Caco-2 (cell line): ENCODE measurements at regions not wholly inside any gene's neighbourhood (a gene's known extent, or its start where the extent isn't known, plus 50 kb on each side); places are given as distances from the start of the nearest gene placed in this dataset.
"Not testable (repeated sequence)": the region's sequence is repeated elsewhere in the genome, so short reads cannot be mapped to it uniquely, and the experiment has no call there.

Source experiments
- BruUV-seq: library from RNA; stranded (reverse); fragments of 400-500 nt; replicated peaks from 2 replicates; lab custom pipeline; 2021; lab: Mats Ljungman, UMichigan
- CTCF ChIA-PET: fragments of 300-600 bp; sonication (Branson Sonifier 250); formaldehyde crosslinking; loops from one replicate; lab custom pipeline; 2022; ENCODE audit warnings: antibody characterized with exemption; lab: Charles Lee
- POLR2A ChIA-PET: fragments of 300-600 bp; sonication (Branson Sonifier 250); formaldehyde crosslinking; loops from one replicate; lab custom pipeline; 2022; ENCODE audit warnings: antibody characterized with exemption; lab: Charles Lee
- DNase-seq, 2 experiments: peaks; one replicate each; pipeline versions ENCODE4 v3.0.0 to v3.0.0-alpha.2; 2020 to 2022
- H3K27me3 ChIP-seq: replicated peaks from 2 replicates; pipeline ENCODE4 v1.6.0; 2011; ENCODE audit warnings: low read length; ENCODE audit not compliant: control insufficient read depth, insufficient read depth
- H3K36me3 ChIP-seq: 2 replicates; pipeline ENCODE4 v1.5.1; 2011; ENCODE audit warnings: low read length; ENCODE audit not compliant: control insufficient read depth, insufficient read depth
- H3K4me1 ChIP-seq: fragments of 250-450 bp; sonication (Bioruptor Pico); 2 replicates; pipeline ENCODE4 v1.5.1; 2020; ENCODE audit warnings: mild to moderate bottlenecking
- H3K4me3 ChIP-seq: 2 replicates; pipeline ENCODE4 v1.5.1; 2011; ENCODE audit warnings: low read depth, mild to moderate bottlenecking, control low read depth, low read length
- H3K9me3 ChIP-seq: fragments of 250-450 bp; sonication (Bioruptor Pico); 2 replicates; pipeline ENCODE4 v1.5.1; 2020; ENCODE audit warnings: mild to moderate bottlenecking, moderate library complexity
- H3K27ac Mint-ChIP-seq: one replicate; pipeline ENCODE4 v1.8.0; 2022; ENCODE audit warnings: mixed read lengths; ENCODE audit not compliant: unreplicated experiment
- H3K27me3 Mint-ChIP-seq: one replicate; pipeline ENCODE4 v1.8.0; 2022; ENCODE audit warnings: mixed read lengths; ENCODE audit not compliant: insufficient read depth, unreplicated experiment
- H3K36me3 Mint-ChIP-seq: one replicate; pipeline ENCODE4 v1.8.0; 2022; ENCODE audit warnings: mild to moderate bottlenecking, mixed read lengths; ENCODE audit not compliant: insufficient read depth, unreplicated experiment
- H3K4me1 Mint-ChIP-seq: one replicate; pipeline ENCODE4 v1.8.0; 2022; ENCODE audit warnings: low read depth, mixed read lengths; ENCODE audit not compliant: unreplicated experiment
- H3K4me3 Mint-ChIP-seq: one replicate; pipeline ENCODE4 v1.8.0; 2022; ENCODE audit warnings: mild to moderate bottlenecking, moderate library complexity, mixed read lengths; ENCODE audit not compliant: unreplicated experiment
- H3K9me3 Mint-ChIP-seq: one replicate; pipeline ENCODE4 v1.8.0; 2022; ENCODE audit warnings: mixed read lengths; ENCODE audit not compliant: unreplicated experiment
- CTCF ChIP-seq, 2 experiments: fragments of 200-600 bp in 1 of 2; IDR thresholded peaks; 1 replicate in 1 of 2; 2 replicates in 1 of 2; pipeline versions ENCODE4 v1.5.1 to v1.8.0; 2011 to 2022; ENCODE audit warnings: antibody characterized with exemption in 1 of 2, control low read depth in 1 of 2, inconsistent platforms in 1 of 2, low read depth in 1 of 2, low read length in 1 of 2, mild to moderate bottlenecking in 1 of 2, moderate library complexity in 1 of 2; ENCODE audit not compliant: insufficient read depth in 1 of 2, severe bottlenecking in 1 of 2, unreplicated experiment in 1 of 2
- intact Hi-C: fragments of 100-400 bp; cut with micrococcal nuclease; formaldehyde crosslinking; loops from one replicate; pipeline ENCODE4 v1.10.0; 2022; ENCODE audit not compliant: unreplicated experiment

- no peaks in the 10 kb centered on the region for H3K36me3 ChIP-seq
- DNase-seq: no peak
- POLR2A ChIA-PET: no interaction called here
- BruUV-seq: no TSS peak
- no peak for TF ChIP-seq CTCF (IDR thresholded peaks at IDR 0.05; ENCODE audit: insufficient read depth in 1 of 2, low read depth in 1 of 2, low read length in 1 of 2, severe bottlenecking in 1 of 2, unreplicated experiment in 1 of 2)
- H3K4me1 ChIP-seq: no peaks in the 10 kb centered on the region
- H3K4me1 Mint-ChIP-seq: no peaks in the 10 kb centered on the region
- CTCF ChIA-PET: interaction anchor here (0.7 kb wide), 1 partner anchor 255 kb away, joined by 3 read pairs; no protein-coding TSS in a partner anchor
- peaks cover 3% of the 10 kb centered on the region for H3K27me3 Mint-ChIP-seq
- peaks cover 10% of the 10 kb centered on the region for H3K9me3 Mint-ChIP-seq
- H3K9me3 ChIP-seq: no peaks in the 10 kb centered on the region; the same call in 1 of the 2 replicates
- H3K27me3 ChIP-seq: no peaks in the 10 kb centered on the region
- H3K4me3 Mint-ChIP-seq: no peak overlapping the region
- intact Hi-C loops: no loop called here
- no peaks in the 10 kb centered on the region for H3K36me3 Mint-ChIP-seq
- no peak overlapping the region for H3K27ac Mint-ChIP-seq
- H3K4me3 ChIP-seq: no peak overlapping the region
These were observed 209.7 kb upstream of the AUTS2 start for GRCh38 chr7:69388452-69389137.

- Histone ChIP-seq H3K4me3 (no peak overlapping the region), H3K27me3 (no peaks in the 10 kb centered on the region), H3K4me1 (no peaks in the 10 kb centered on the region), H3K9me3 (no peaks in the 10 kb centered on the region; the same call in 1 of the 2 replicates), H3K36me3 (no peaks in the 10 kb centered on the region)
- Mint-ChIP-seq H3K27ac (no peak overlapping the region), H3K36me3 (no peaks in the 10 kb centered on the region), H3K27me3 (peaks cover 3% of the 10 kb centered on the region), H3K9me3 (peaks cover 10% of the 10 kb centered on the region), H3K4me1 (no peaks in the 10 kb centered on the region), H3K4me3 (no peak overlapping the region)
- POLR2A ChIA-PET: no interaction called here
- intact Hi-C loops: no loop called here
- no TSS peak for BruUV-seq
- no peak for TF ChIP-seq CTCF (IDR thresholded peaks at IDR 0.05; ENCODE audit: insufficient read depth in 1 of 2, low read depth in 1 of 2, low read length in 1 of 2, severe bottlenecking in 1 of 2, unreplicated experiment in 1 of 2)
- CTCF ChIA-PET: interaction anchor here (0.7 kb wide), 1 partner anchor 254 kb away, joined by 3 read pairs; no protein-coding TSS in a partner anchor
- DNase-seq: no peak
These were observed 209.1 kb upstream of the AUTS2 start for GRCh38 chr7:69389216-69389615.

- H3K9me3 ChIP-seq, intact Hi-C loops, H3K36me3 Mint-ChIP-seq, H3K4me1 Mint-ChIP-seq, H3K36me3 ChIP-seq, H3K9me3 Mint-ChIP-seq, H3K4me3 Mint-ChIP-seq, H3K27me3 Mint-ChIP-seq, H3K4me3 ChIP-seq, CTCF ChIA-PET, H3K27ac Mint-ChIP-seq, H3K27me3 ChIP-seq, DNase-seq, H3K4me1 ChIP-seq, BruUV-seq, POLR2A ChIA-PET: not testable (repeated sequence)
These were observed 204.4 kb upstream of the AUTS2 start for GRCh38 chr7:69393912-69394311.
